CD14-positive monocyte (primary cell): ENCODE measurements at regions not wholly inside any gene's neighbourhood (a gene's known extent, or its start where the extent isn't known, plus 50 kb on each side); places are given as distances from the start of the nearest gene placed in this dataset.

Source experiments
- DNase-seq, 3 donors: peaks; one replicate each; pipeline ENCODE4 v3.0.0-alpha.2; 2011 to 2022
- H2AFZ ChIP-seq: 2 replicates; pipeline ENCODE4 v1.6.0; 2012; ENCODE audit warnings: mild to moderate bottlenecking, low read depth, low read length, inconsistent platforms; ENCODE audit not compliant: insufficient read depth, poor library complexity, severe bottlenecking
- H3K27ac ChIP-seq, 2 donors: 1 replicate in 1 of 2; 2 replicates in 1 of 2; pipeline ENCODE4 v1.5.1; 2012 to 2013; ENCODE audit warnings: low read length in 2 of 2, control low read depth in 1 of 2, inconsistent platforms in 1 of 2, low read depth in 1 of 2, mild to moderate bottlenecking in 1 of 2
- H3K27me3 ChIP-seq, 2 donors: one replicate each; pipeline versions ENCODE4 v1.6.0 to v1.6.1; 2011 to 2013; ENCODE audit warnings: low read length in 2 of 2; ENCODE audit not compliant: control insufficient read depth in 2 of 2, insufficient read depth in 2 of 2
- H3K36me3 ChIP-seq, 2 donors: replicated peaks in 1 of 2; 1 replicate in 1 of 2; 2 replicates in 1 of 2; pipeline versions ENCODE4 v1.5.1 to v1.6.1; 2012 to 2013; ENCODE audit warnings: low read length in 2 of 2, control low read depth in 1 of 2, inconsistent platforms in 1 of 2, mild to moderate bottlenecking in 1 of 2; ENCODE audit not compliant: insufficient read depth in 2 of 2, control insufficient read depth in 1 of 2
- H3K4me1 ChIP-seq, 2 donors: 1 replicate in 1 of 2; 2 replicates in 1 of 2; pipeline versions ENCODE4 v1.5.1 to v1.6.1; 2012 to 2013; ENCODE audit warnings: low read length in 2 of 2, control low read depth in 1 of 2, inconsistent platforms in 1 of 2, mild to moderate bottlenecking in 1 of 2, moderate library complexity in 1 of 2; ENCODE audit not compliant: insufficient read depth in 2 of 2, control insufficient read depth in 1 of 2
- H3K4me2 ChIP-seq: replicated peaks from 2 replicates; pipeline ENCODE3; 2012; ENCODE audit warnings: low read length, moderate library complexity, mild to moderate bottlenecking; ENCODE audit not compliant: poor library complexity, severe bottlenecking; ENCODE audit errors: extremely low read depth
- H3K4me3 ChIP-seq, 3 experiments: fragments of 200-600 bp in 1 of 3; sonication (generic) in 1 of 3; replicated peaks in 1 of 3; 1 replicate in 2 of 3; 2 replicates in 1 of 3; pipeline ENCODE4 v1.5.1; 2011 to 2013; ENCODE audit warnings: low read length in 3 of 3, mild to moderate bottlenecking in 3 of 3, control low read depth in 2 of 3, low read depth in 2 of 3, inconsistent platforms in 1 of 3, moderate library complexity in 1 of 3
- H3K79me2 ChIP-seq: 2 replicates; pipeline ENCODE4 v1.6.0; 2012; ENCODE audit warnings: mild to moderate bottlenecking, control low read depth, inconsistent platforms, low read length, moderate library complexity; ENCODE audit not compliant: insufficient read depth
- H3K9ac ChIP-seq: 2 replicates; pipeline ENCODE4 v1.6.0; 2017; ENCODE audit warnings: low read length, mild to moderate bottlenecking; ENCODE audit not compliant: insufficient read depth, poor library complexity, severe bottlenecking
- H3K9me3 ChIP-seq, 2 donors: replicated peaks in 1 of 2; 1 replicate in 1 of 2; 2 replicates in 1 of 2; pipeline versions ENCODE4 v1.5.1 to v1.6.1; 2012 to 2013; ENCODE audit warnings: low read length in 2 of 2, control low read depth in 1 of 2; ENCODE audit not compliant: control insufficient read depth in 1 of 2, insufficient read depth in 1 of 2
- H4K20me1 ChIP-seq: 2 replicates; pipeline ENCODE4 v1.6.0; 2012; ENCODE audit warnings: mild to moderate bottlenecking, low read length, control low read depth, moderate library complexity; ENCODE audit not compliant: insufficient read depth
- H3K27ac Mint-ChIP-seq, 7 donors: one replicate each; pipeline ENCODE4 v1.8.0; 2020; ENCODE audit warnings: mild to moderate bottlenecking in 7 of 7, mixed read lengths in 7 of 7, moderate library complexity in 6 of 7, inconsistent platforms in 2 of 7
- H3K27me3 Mint-ChIP-seq, 3 donors: one replicate each; pipeline ENCODE4 v1.8.0; 2021 to 2022; ENCODE audit warnings: low read depth in 3 of 3, mild to moderate bottlenecking in 3 of 3, mixed read lengths in 3 of 3, moderate library complexity in 3 of 3, inconsistent platforms in 1 of 3
- H3K36me3 Mint-ChIP-seq, 2 donors: one replicate each; pipeline ENCODE4 v1.8.0; 2020; ENCODE audit warnings: mixed read lengths in 2 of 2, inconsistent platforms in 1 of 2, mild to moderate bottlenecking in 1 of 2
- H3K4me1 Mint-ChIP-seq: one replicate; pipeline ENCODE4 v1.8.0; 2020; ENCODE audit warnings: mild to moderate bottlenecking, mixed read lengths
- H3K4me3 Mint-ChIP-seq, 2 donors: one replicate each; pipeline ENCODE4 v1.8.0; 2020; ENCODE audit warnings: mild to moderate bottlenecking in 2 of 2, mixed read lengths in 2 of 2, moderate library complexity in 1 of 2
- H3K9me3 Mint-ChIP-seq, 7 donors: one replicate each; pipeline ENCODE4 v1.8.0; 2020 to 2022; ENCODE audit warnings: mixed read lengths in 7 of 7, mild to moderate bottlenecking in 6 of 7, moderate library complexity in 6 of 7, inconsistent platforms in 2 of 7
- CTCF ChIP-seq: fragments of 200-600 bp; IDR thresholded peaks from one replicate; pipeline ENCODE4 v1.8.0; 2022; ENCODE audit warnings: antibody characterized with exemption, mild to moderate bottlenecking
- WGBS: methylation state at CpG from one replicate; pipeline ENCODE4 v1.1.5; 2013; ENCODE audit warnings: missing lambda C conversion rate; ENCODE audit not compliant: insufficient coverage; 5-methylcytosine and 5-hydroxymethylcytosine counted together
- intact Hi-C, 2 donors: fragments of 100-400 bp; cut with micrococcal nuclease; formaldehyde crosslinking; loops; one replicate each; pipeline versions ENCODE4 v1.15.0 to v1.15.1; 2023

- intact Hi-C loops, result no loop called here
- Mint-ChIP-seq H3K27ac (no peak overlapping the region), H3K4me3 (no peak overlapping the region), H3K27me3 (peaks cover 0 to 1% (median 0%) of the 10 kb centered on the region in 3 donors), H3K9me3 (peaks cover 0 to 4% (median 0%) of the 10 kb centered on the region in 7 donors), H3K36me3 (no peaks in the 10 kb centered on the region), H3K4me1 (no peaks in the 10 kb centered on the region)
- Histone ChIP-seq H3K4me1 (no peaks in the 10 kb centered on the region), H2AFZ (no peak overlapping the region), H3K79me2 (no peaks in the 10 kb centered on the region), H3K36me3 (no peaks in the 10 kb centered on the region), H3K9ac (no peak overlapping the region), H4K20me1 (no peaks in the 10 kb centered on the region), H3K27ac (no peak overlapping the region), H3K27me3 (no peaks in the 10 kb centered on the region), H3K9me3 (no peaks in the 10 kb centered on the region), H3K4me3 (no peak overlapping the region), H3K4me2 (no peak overlapping the region)
- DNase-seq, result no peak
- no peak for TF ChIP-seq CTCF
- 70% methylated on average over 2 of the region's 3 CpGs for WGBS
Observed at GRCh38 chr13:108383667-108384066, 114.1 kb downstream of the TNFSF13B start.

- no peak overlapping the region for H3K4me3 Mint-ChIP-seq
- no peak for DNase-seq
Observed at GRCh38 chr13:108387156-108387555, 117.6 kb downstream of the TNFSF13B start.

More at GRCh38 chr13:108387156-108387555, 117.6 kb downstream of the TNFSF13B start:
- no peak overlapping the region for H3K4me3 ChIP-seq
- TF ChIP-seq CTCF, result no peak
- no peaks in the 10 kb centered on the region for H4K20me1 ChIP-seq
- H3K9me3 ChIP-seq, result no peaks in the 10 kb centered on the region
- H3K27me3 Mint-ChIP-seq, result peaks cover 0 to 1% (median 0%) of the 10 kb centered on the region in 3 donors
- intact Hi-C loops, result no loop called here
- H3K27ac Mint-ChIP-seq, result no peak overlapping the region
- no peaks in the 10 kb centered on the region for H3K79me2 ChIP-seq
- H3K4me1 Mint-ChIP-seq, result no peaks in the 10 kb centered on the region
- no peak overlapping the region for H2AFZ ChIP-seq
- no peaks in the 10 kb centered on the region for H3K36me3 Mint-ChIP-seq
- no peaks in the 10 kb centered on the region for H3K9me3 Mint-ChIP-seq
- H3K36me3 ChIP-seq, result no peaks in the 10 kb centered on the region
- H3K4me1 ChIP-seq, result no peaks in the 10 kb centered on the region
- H3K27me3 ChIP-seq, result no peaks in the 10 kb centered on the region
- no peak overlapping the region for H3K4me2 ChIP-seq
- 83% methylated on average over 1 of the region's 3 CpGs for WGBS
- no peak overlapping the region for H3K27ac ChIP-seq
- no peak overlapping the region for H3K9ac ChIP-seq
